Astrocyte of the hippocampus (primary cell): ENCODE measurements at regions not wholly inside any gene's neighbourhood (a gene's known extent, or its start where the extent isn't known, plus 50 kb on each side); places are given as distances from the start of the nearest gene placed in this dataset.

Experiments
- DNase-seq: peaks from one replicate; pipeline ENCODE4 v3.0.0; 2011; ENCODE audit warnings: low read depth, low spot score

DNA sequence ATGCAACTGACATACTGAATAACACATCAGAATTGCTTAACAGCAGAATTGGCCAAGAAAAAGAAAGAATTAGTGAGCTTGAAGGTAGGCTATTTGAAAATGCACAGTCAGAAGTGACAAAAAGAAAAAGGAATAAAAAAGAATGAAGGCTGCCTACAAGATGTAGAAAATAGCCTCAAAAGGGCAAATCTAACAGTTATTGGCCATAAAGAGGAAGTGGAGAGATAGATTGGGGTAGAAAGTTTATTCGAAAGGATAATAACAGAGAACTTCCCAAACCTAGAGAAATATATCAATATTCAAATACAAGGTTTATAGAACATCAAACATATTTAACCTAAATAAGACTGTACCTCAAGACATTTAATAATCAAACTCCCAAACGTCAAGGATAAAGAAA is 67.5 kb downstream of the ATP6V1G3 start:
- no peak for DNase-seq

GRCh38 chr1:198472119-198472518 is 68.4 kb downstream of the ATP6V1G3 start:
- no peak for DNase-seq

GRCh38 chr1:198467907-198468306 is 72.6 kb downstream of the ATP6V1G3 start:
- DNase-seq = peak; percentile 11

GRCh38 chr1:198467342-198467741 is 73.1 kb downstream of the ATP6V1G3 start:
- no peak for DNase-seq

DNA sequence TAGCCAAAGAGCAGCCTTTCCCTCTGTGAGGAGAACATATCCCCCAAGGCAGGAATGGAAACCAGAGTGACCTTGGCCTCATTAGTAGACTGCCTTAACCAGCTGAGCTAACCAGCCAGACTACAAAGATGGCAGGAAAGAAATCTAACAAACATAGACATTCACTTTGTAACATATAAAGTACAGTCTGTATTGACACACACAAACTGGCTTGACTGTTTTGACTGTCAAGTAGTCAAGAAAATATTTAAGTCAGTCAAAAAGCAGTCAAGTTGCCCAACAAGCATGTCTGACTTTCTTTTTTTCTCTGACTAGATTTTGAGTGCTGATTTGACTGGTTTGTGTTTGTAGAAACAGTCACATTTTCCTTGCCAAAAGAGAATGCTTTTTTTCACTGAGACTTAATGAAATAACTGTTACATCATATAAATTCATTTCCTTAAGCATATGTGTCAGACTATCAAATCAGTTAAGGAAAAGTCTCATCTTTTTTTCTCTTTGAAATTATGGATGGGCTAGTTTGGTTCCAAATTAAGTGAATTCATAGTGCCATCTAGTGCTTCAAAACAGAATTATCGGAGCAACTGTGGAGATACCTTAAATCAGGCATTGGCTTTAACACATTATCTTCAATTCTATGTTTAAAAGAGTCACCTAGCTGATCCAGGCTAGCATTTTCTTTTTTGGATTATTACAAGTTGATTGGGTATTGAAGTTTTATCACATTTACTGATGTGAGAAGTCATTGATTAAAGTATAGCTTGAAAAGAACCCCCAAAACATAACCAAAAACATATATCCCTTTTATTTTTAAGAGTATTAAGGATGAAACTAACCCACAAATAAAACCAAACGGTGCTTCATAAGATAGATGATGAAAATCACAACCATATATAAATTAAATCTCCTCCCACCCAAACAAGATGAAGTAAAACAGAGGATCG is 75.0 kb downstream of the ATP6V1G3 start:
- peak; percentile 72 for DNase-seq

DNA sequence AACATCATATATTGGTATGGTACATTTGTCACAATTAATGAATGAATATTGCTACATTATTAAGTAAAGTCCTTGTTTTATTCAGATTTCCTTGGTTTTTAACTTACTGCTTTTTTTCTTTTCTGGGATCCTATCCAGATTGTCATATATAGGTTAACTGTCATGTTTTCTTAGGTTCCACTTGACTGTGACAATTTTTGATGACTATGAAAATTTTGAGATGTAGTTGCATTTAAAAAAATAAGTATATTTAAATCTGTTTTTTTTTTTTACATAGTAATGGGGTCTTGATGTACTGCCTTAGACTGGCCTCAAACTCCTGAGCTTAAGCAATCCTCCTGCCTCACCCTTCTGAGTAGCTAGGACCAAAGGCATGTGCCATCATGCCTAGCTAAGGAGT is 76.8 kb downstream of the ATP6V1G3 start:
- no peak for DNase-seq

DNA sequence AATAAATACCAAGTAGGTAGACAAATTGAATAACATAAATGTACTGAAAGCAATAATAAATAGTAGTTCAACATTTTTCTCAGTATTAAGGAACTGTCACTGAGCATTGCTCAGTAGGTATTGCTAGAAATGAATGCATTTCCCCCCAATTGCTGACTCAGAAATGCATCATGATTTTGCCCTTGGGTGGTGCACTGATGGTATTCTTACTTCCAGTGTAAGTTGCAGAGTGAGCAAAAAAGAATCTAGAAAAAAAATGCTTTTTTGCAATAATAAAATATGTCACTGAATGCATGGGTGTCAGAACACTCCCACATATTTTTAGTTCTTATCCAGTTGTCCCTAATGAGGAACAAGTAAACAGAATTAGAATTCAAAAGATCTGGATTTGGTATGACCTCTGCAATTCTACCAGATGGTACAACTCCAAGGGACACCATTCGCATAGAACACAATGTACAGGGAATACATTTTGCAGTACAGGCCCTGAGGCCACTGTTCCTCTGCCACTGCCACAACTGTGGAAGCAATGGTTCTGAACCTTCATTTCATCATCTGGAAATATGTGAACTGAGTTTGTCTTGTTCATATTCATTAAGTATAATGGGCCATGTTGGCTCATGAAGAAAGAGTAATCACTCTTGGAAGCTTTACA is 78.0 kb downstream of the ATP6V1G3 start:
- peak; percentile 31 for DNase-seq

- no peak for DNase-seq
Observed at GRCh38 chr1:198455966-198456365, 84.5 kb downstream of the ATP6V1G3 start.

DNA sequence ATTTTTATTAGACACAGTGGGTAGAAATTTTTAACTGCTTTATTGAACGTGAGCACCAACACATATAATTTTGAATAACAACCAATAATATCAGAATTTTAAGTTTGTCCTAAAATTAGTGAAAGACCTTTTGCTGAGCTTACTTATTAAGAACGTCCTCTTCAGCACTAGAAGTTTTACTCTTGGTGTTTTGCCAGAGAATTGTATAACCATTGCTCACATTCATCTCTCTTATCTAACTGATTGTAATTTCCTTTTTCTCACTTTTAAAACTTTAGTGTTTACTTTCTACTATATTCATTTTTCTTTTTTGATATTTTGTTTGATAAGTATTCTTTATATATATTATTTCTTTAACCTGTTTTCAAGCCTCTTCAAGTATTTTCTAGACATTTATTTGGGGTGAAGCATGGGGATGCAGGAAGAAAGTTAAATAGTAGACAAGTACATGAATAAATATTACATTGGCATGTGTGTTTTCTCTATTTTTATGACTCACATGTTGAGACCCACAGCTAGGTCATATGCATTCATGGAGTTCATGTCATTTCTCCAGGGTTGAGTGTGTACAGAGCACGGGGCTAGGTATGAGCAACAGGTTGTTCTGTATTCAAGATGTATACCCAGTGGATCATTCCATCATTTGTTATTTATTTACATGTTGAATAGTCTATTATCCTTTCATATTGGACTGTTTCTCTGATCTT is 90.6 kb downstream of the ATP6V1G3 start:
- peak; percentile 31 for DNase-seq

DNA sequence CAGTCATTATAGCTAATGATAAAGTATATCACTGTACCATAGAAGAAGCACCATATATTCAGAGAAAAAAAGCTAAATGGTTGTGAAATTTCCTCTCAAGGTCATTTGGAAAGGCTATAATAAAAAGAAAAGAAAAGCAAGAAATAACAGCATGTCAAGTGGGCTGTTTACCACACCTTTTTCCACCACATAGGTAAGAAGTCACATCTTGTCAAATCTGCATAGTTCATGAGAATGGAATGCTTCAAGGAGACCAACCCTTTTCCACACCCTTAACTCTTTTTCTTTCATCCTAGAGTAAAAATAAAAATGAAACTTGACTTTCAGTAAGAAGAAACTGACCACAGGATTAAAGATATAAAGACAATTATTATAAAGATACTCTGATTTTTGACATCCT is 91.2 kb downstream of the ATP6V1G3 start:
- DNase-seq = no peak

DNA sequence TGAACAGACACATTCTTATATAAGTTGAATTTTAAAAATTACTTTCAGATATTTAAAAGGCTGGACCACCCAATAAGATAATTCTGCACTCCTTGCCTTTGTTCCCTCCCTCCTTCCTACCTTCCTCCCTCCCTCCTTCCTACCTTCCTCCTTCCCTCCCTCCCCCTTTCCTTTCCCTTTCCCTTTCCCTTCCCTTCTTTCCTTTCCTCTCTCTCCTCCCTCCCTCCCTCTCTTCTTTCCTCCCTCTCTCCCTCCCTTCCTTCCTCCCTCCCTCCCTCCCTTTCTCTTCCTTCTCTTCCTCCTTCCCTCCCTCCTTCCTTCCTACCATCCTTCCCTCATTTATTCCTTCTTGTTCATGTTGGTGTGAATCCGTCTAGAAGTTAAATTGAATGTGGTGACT is 93.0 kb downstream of the ATP6V1G3 start:
- DNase-seq = no peak

- DNase-seq = no peak
Observed at GRCh38 chr1:198445872-198446271, 94.6 kb downstream of the ATP6V1G3 start.

DNA sequence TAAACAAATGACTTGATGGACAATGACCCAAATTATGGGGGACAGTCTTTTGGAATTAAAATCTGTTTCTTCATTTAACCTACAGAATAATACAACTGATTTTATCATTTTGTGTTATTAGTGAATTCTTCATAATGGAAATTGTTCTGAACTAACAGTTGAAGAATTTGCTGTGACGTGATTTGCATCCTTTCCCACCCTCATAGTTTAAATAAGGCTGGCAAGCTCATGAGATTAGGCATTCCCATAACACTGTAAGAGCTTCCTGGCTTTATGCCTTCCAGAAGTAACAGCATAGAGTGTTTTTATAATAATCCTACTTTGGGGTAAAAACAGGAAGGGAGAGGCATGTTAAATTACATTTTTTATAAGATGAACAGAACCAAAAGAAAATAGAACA is 95.7 kb downstream of the ATP6V1G3 start:
- DNase-seq = peak; percentile 68

DNA sequence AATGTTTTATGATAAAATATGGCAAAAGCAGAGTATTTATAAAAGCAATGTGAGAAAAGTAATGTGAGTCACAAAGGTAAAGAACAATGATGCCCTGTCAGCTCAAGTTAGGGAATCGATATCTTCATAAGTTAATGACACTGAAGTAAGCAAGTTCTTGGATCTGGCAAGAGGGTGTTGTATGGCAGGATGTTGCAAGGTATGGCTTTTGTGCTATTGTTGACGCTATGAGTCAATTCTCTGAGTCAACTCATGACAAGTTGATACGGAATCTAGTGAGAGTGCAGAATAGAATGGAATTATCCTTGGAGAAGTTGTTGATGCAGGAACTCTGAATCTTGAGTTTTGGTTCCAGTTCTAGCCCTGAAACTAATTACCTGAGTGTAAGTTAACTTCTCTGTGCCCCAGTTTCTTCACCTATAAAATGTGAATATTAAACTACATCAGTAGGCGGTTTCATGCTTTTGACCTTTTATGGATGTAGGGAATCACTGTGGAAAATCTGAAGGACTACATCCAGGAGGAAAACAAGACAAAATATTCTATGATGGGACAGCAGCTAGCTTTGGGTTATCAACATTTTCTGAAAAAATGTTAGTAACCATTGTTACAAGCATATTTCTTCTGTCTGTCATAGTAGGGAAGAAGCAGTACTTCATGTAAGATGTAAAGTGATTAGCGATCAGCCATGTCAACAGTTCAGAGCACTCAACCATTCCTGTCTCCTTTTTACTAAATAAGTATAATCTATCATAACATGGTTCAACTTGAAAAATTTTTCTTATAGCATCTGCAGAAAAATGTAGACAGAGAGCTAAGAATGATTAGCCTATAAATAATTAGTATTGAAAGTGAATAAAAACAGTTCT is 96.9 kb downstream of the ATP6V1G3 start:
- DNase-seq = peak; percentile 87

- DNase-seq = no peak
Observed at GRCh38 chr1:198440842-198441241, 99.6 kb downstream of the ATP6V1G3 start.

- peak; percentile 60 for DNase-seq
Observed at GRCh38 chr1:198437332-198437731, 103.1 kb downstream of the ATP6V1G3 start.

- no peak for DNase-seq
Observed at GRCh38 chr1:198436276-198436675, 104.2 kb downstream of the ATP6V1G3 start.

GRCh38 chr1:198435056-198435455 is 105.4 kb downstream of the ATP6V1G3 start:
- DNase-seq = no peak

GRCh38 chr1:198424441-198424840 is 116.0 kb downstream of the ATP6V1G3 start:
- no peak for DNase-seq

GRCh38 chr1:198423673-198424072 is 116.8 kb downstream of the ATP6V1G3 start:
- DNase-seq = no peak

DNA sequence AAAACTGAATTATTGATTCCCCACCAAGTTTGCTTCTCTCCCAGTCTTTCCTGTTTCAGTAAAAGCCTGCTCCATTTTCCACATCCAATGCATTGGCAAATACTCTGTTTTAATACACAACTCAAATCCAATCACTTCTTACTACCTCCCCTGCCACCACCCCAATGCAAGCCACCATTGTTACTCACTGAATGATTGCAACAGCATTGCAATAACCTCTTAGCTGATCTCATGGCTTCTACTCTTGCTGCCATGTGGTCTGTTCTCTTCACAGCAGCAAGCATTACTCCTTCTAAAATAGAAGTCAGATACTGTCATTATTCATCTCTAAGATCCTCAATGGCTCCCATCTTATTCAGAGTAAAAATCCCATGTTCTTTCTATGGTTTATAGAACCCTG is 123.4 kb downstream of the ATP6V1G3 start:
- no peak for DNase-seq
